ENCODE measurements at regions not wholly inside any gene's neighbourhood (a gene's known extent, or its start where the extent isn't known, plus 50 kb on each side); places are given as distances from the start of the nearest gene placed in this dataset.

DNA sequence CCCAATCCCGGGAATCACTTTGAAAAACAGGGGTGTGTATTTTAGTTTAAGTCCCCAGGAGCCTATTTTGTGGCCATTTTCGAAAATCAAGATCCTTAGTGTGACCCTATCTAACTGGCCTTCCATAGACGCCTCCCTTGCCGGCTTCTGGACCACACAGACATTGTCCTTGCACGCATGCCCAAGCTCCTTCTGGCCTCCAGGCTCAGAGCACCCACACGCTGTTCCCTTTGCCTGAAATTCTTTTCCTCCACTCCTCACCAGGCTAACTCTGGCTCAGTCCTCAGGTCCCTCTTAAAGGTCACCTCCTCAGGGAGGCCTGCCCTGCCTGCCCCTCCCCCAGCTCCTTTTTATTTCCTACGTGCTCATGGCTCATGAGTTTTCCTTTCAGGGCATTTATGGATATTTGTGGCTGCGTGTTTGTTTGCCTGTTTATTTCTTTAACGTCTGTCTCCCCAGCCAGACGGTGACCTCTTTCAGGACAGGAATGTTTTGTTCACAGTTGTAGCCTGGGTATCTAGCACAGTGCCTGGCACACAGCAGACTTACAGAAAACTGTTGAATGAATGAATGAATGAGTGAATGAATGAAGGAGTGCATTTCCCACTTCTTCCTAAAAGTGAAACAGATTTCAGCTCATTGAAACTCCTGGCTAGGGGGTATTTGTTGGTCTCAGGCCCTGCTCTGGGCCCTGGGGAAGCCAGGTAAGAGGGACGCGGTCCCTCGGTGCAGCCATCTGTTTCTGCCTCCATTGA is 79.1 kb upstream of the IER5L start:
- 87% methylated on average over 13 of the region's 13 CpGs for WGBS
- H3K27ac ChIP-seq (ENCODE audit: low read depth): no peak overlapping the region
- no peak for DNase-seq (ENCODE audit: extremely low spot score)

DNA sequence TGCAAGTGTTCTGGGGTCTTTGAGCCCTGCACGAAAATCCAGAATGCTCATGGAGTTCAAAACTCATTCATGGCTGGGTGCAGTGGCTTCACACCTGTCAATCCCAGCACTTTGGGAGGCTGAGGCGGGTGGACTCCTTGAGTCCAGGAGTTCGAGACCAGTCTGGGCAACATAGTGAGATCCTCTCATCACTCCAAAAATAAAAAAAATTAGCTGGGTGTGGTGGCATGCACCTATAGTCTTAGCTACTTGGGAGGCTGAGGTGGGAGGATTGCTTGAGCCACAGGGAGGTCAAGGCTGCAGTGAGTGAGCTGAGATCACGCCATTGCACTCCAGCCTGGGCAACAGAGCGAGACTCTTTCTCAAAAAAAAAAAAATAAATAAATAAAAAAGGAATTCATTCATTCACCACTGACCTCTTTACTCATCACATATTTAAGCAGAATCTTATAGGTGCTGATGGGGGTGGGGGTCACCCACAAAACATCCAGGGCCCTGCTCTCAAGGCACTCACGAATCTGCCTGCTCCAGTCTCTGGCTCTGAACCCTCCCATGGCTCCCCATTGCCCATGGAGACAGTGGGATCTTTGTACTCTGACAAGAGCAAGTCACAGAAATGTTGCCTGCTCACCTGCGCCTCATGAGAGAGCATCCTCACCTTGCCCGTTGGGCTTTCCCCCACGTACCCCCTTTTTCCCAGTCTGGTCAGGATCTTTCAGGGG is 76.7 kb upstream of the IER5L start:
- DNase-seq (ENCODE audit: extremely low spot score): no peak
- H3K36me3 ChIP-seq (ENCODE audit: insufficient read depth): no peaks in the 10 kb centered on the region
- H3K27ac ChIP-seq (ENCODE audit: low read depth): no peak overlapping the region
- 90% methylated on average over 9 of the region's 9 CpGs for WGBS
- H3K4me1 ChIP-seq (ENCODE audit: insufficient read depth): no peaks in the 10 kb centered on the region
- H3K4me3 ChIP-seq (ENCODE audit: low read depth, low read length): no peak overlapping the region

More for the DNA sequence above, 79.1 kb upstream of the IER5L start:
- Histone ChIP-seq H3K36me3 (ENCODE audit: insufficient read depth) (no peaks in the 10 kb centered on the region), H3K4me3 (ENCODE audit: low read depth, low read length) (no peak overlapping the region), H3K4me1 (ENCODE audit: insufficient read depth) (no peaks in the 10 kb centered on the region)

DNA sequence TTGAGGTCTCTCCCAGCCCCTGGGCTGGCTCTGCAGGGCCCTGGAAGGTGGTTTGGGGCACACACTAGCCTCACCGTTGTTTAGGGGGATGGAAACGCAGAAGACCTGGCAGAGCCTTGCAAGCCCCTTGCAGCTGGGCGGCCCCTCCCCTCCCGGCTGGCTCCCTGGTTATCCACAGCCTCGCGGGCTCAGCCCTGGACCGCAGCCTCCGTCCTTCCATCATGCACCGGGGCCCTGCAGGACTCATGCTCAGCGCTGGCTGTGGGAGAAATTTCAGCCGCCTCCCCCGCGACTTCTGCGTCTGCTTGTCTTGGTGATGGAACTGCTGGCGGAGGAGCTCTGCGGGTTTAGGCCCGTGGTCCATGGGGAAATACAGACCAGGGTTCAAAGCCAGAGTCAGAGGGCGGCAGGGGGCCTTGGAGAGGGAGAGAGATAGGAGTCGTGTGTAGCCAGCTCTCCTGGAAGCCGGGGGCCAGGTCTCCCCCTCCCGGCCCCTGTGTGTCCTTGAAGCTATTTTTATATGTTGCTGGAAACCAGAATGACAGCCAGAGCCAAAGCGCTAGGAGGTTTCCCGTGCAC is 75.8 kb upstream of the IER5L start:
- Histone ChIP-seq H3K4me1 (ENCODE audit: insufficient read depth) (no peaks in the 10 kb centered on the region), H3K36me3 (ENCODE audit: insufficient read depth) (no peaks in the 10 kb centered on the region), H3K4me3 (ENCODE audit: low read depth, low read length) (no peak overlapping the region), H3K27ac (ENCODE audit: low read depth) (no peak overlapping the region)
- no peak for DNase-seq (ENCODE audit: extremely low spot score)
- 14% methylated on average over 23 of the region's 23 CpGs for WGBS

DNA sequence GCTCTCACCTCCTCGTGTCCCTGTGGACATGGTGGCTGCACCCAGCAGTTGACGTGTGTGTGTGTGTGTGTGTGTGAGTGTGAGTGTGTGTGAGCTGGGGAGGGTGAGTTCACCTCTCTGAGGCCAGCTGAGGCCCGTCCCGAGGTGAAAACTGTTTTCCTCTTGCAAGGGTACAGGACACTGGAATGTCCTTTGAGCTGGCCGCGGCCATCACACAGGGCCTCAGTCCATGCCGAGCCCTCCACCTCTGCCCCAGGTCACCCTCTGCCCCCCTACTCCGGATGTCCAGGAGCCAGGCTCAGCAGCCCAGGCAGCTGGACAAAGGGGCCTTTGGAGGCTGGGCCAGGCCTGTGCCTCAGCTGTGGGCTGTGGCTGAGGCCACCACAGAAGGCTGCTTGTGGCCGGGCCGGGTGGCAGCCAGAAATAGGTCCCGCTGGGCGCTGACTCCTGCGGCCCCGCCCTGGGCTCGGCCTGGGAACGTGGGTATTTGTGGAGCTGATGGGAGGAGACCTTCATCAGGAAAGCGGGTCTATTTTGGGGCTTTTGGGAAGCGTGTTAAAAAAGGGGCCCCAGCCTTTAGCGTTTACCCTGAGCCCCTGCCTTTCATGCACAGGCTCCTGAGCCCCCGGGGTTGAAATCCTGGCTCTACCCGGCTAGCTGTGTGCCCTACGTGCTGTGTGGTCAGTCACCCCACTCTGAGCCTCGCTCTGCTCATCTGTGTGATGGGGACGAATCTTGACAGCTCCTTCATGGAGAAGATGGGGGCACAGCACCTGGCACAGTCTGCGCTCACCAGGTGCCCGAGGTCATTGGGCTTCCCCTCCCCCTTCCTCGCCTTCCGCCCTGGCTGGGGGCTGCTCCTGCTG is 75.1 kb upstream of the IER5L start:
- no peaks in the 10 kb centered on the region for H3K4me1 ChIP-seq (ENCODE audit: insufficient read depth)
- H3K27ac ChIP-seq (ENCODE audit: low read depth): no peak overlapping the region
- DNase-seq (ENCODE audit: extremely low spot score): no peak
- H3K4me3 ChIP-seq (ENCODE audit: low read depth, low read length): no peak overlapping the region
- H3K36me3 ChIP-seq (ENCODE audit: insufficient read depth): no peaks in the 10 kb centered on the region
- 76% methylated on average over 28 of the region's 28 CpGs for WGBS

DNA sequence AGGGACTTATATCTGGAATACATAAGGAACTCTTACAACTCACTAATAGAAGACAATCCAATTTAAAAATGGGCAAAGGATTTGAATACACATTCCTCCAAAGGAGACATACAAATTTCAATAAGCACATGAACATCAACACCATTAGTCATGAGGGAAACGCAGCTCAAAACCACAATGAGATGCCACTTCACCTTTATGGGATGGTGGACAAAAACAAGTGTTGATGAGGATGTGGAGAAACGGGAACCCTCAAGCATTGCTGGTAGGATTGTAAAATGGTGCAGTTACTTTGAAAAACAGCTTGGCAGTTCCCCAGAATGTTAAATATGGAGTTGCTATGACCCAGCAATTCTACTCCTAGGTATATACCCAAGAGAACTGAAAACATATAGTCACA is 72.7 kb upstream of the IER5L start:
- 48% methylated on average over 2 of the region's 2 CpGs for WGBS

DNA sequence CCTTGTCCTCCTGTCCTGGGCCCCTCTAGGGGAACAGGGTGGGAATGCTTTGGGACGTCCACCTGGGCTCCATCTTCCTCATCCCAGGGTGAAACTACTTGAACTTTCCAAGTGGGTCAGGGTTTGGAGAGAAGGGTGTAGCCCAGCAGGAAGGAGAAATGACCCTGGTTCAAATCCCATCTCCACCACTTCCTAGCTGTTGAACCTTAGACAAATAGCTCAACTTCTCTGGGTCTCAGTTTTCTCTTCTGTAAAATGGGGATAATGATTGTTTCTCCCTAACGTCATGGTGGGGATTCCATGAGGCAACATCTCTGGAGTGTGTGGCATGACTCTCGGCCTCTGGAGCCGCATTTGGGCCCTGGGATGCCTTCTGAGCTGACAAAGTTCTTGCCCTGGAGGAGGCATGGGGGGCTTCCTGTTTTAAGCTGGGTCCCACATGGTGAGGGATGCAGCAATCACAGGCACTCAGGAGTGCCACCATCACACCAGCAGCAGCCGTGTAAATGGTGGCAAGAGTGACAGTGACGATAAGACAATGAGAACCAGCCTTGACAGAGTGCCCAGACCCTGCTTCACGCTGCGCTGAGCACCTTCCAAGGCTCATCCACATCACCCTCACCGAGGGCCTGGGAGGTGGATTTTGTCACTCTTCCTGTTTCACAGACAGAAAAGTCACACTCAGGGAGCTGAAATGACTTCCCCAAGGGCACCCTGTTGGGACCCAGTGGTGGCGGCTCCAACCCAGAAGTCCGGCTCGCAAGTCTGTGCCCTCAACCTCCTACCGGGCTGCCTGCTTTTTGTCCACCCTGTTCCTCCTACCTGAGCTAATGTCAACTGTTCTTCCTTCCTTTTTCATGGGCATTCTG is 69.5 kb upstream of the IER5L start:
- Histone ChIP-seq H3K36me3 (ENCODE audit: insufficient read depth) (no peaks in the 10 kb centered on the region), H3K4me3 (ENCODE audit: low read depth, low read length) (no peak overlapping the region), H3K27ac (ENCODE audit: low read depth) (no peak overlapping the region), H3K4me1 (ENCODE audit: insufficient read depth) (no peaks in the 10 kb centered on the region)
- 95% methylated on average over 13 of the region's 13 CpGs for WGBS
- DNase-seq (ENCODE audit: extremely low spot score): no peak

More for the DNA sequence above, 72.7 kb upstream of the IER5L start:
- no peak for DNase-seq (ENCODE audit: extremely low spot score)
- no peak overlapping the region for H3K4me3 ChIP-seq (ENCODE audit: low read depth, low read length)
- H3K4me1 ChIP-seq (ENCODE audit: insufficient read depth): no peaks in the 10 kb centered on the region
- no peaks in the 10 kb centered on the region for H3K36me3 ChIP-seq (ENCODE audit: insufficient read depth)
- no peak overlapping the region for H3K27ac ChIP-seq (ENCODE audit: low read depth)

DNA sequence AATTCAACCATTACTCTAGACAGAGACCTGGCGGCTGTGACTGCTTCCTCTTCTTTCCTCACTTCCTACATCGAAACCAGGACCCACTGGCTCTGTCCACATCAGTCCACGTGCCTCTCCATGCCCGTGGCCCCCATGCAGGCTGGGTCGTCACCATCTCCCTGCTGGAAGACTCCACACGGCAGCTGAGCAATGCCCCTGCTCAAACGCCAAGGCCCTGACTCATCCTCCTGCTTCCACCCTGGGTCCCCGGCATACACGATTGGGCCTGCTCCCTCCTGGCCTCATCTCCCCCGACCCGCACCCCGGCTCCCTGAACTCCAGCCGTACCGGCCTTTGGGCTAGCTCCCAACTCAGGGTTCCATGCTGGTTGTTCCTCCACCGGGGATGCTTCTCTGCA is 67.2 kb upstream of the IER5L start:
- DNase-seq (ENCODE audit: extremely low spot score): no peak
- Histone ChIP-seq H3K4me1 (ENCODE audit: insufficient read depth) (no peaks in the 10 kb centered on the region), H3K36me3 (ENCODE audit: insufficient read depth) (no peaks in the 10 kb centered on the region), H3K27ac (ENCODE audit: low read depth) (no peak overlapping the region), H3K4me3 (ENCODE audit: low read depth, low read length) (no peak overlapping the region)
- 76% methylated on average over 15 of the region's 15 CpGs for WGBS

DNA sequence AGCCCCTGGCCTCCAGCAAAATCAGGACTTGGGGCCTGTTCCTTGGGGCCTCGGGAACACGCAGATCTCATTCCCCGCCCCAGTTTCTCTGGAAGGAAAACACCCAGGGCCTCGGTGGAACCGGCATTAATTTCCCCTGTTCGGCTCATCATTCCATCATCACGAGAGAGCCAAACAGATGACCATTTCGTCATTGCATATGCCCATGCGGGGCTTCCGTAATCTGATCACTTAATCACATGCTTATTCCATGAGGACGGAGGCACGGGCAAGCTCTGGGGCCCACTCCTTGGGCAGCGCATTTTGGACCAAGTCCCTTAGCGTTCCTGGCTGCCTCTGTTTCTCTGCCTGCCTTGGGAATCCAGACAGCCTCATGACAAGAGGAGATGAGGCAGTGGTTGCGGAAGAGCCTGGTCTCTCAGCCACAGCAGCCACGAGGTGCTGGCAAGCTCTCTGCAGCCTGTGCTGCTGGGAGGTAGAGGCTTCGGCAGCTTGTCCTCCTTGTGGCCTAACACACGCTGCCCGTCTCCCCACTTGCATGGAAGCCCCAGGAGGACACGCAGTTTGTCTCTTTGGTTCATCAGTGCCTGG is 65.0 kb upstream of the IER5L start:
- H3K4me1 ChIP-seq (ENCODE audit: insufficient read depth): no peaks in the 10 kb centered on the region
- no peak overlapping the region for H3K4me3 ChIP-seq (ENCODE audit: low read depth, low read length)
- no peak overlapping the region for H3K27ac ChIP-seq (ENCODE audit: low read depth)
- no peak for DNase-seq (ENCODE audit: extremely low spot score)
- H3K36me3 ChIP-seq (ENCODE audit: insufficient read depth): no peaks in the 10 kb centered on the region
- WGBS: 70% methylated on average over 20 of the region's 20 CpGs

DNA sequence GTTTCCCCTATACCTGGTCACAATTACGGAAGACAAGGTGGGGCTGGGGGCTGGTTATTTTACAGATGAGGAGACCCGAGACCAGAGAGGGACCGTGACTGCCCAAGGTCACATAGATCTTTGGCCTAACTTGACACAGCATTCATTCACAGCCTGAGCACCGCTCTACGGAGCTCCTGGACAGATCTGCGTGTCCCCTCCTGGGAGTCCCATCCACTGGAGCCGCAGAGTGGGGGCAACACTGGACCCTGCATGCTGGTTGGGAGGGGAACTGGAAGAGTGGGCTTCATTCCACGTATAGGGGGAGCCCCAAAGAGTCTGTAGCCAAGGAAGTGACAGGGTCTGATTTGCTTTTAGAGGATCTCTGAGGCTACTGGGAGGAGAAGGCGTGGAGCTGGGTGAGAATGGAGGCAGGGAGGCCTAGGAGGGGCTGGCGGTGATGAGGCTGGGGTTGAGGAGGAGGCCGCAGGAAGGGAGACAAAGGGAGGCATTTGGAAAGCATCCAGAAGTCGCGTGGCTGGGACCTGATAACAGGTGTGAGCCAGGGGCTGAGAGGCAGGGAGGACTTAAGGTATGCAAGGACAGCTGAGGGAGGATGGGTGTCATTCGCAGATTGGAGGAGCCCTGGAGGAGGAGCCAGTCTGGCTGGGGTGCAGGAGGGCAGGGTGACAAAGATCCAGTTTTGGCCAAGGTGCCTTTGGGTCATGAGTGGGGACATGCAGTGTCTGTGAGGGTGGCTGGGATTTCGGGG is 64.3 kb upstream of the IER5L start:
- H3K36me3 ChIP-seq (ENCODE audit: insufficient read depth): no peaks in the 10 kb centered on the region
- 91% methylated on average over 15 of the region's 15 CpGs for WGBS
- DNase-seq (ENCODE audit: extremely low spot score): no peak
- no peak overlapping the region for H3K4me3 ChIP-seq (ENCODE audit: low read depth, low read length)
- H3K4me1 ChIP-seq (ENCODE audit: insufficient read depth): no peaks in the 10 kb centered on the region
- no peak overlapping the region for H3K27ac ChIP-seq (ENCODE audit: low read depth)

DNA sequence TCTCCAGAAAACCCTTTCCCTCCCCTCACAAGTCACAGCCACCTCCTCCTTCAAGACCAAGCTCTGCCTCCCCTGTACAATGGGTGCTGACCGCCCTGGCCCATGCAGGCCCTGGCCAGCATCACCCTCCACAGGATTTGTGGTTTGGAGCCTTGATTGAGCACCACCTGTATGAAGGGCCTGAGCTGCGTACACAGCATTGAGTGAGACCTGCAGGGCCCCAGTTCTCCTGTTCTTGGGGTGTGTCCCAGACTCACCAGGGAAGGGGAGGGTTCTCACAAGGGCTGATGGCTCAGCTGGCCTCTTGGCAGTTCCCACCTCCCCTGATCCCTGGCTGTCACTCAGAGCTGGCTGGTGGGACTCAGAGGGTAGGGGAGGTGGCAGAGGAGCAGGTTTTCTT is 63.7 kb upstream of the IER5L start:
- Histone ChIP-seq H3K4me1 (ENCODE audit: insufficient read depth) (no peaks in the 10 kb centered on the region), H3K27ac (ENCODE audit: low read depth) (no peak overlapping the region), H3K36me3 (ENCODE audit: insufficient read depth) (no peaks in the 10 kb centered on the region), H3K4me3 (ENCODE audit: low read depth, low read length) (no peak overlapping the region)
- DNase-seq (ENCODE audit: extremely low spot score): no peak
- 99% methylated on average over 2 of the region's 2 CpGs for WGBS

DNA sequence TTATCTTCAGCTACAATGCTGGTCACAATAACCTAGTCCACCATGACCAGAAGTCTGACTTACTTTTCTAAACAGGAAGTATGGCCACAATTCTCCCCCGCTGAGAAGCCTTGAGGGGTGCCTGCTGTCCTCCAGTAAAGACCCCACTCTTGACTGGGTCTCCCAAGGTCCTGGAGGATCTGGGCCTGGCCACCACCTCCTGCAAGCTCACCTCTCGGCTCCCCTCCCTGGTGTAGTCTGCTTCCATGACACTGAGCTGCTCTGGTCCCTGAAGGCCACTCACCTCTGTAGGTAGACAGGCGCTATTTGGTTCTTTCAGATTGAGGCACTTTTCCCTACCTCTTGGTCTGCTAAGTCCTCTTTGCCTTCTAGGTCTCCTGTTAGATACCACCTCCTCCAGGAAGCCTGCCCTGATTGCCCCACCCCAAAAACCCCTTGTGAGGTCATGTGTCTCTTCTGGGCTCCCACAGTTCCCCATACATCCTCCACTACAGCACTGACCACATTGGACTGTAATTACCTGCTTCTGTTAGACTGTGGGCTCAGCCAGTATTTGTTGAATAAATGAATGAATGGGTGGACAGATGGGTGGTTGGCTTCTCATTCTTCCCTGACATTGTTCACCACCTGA is 62.6 kb upstream of the IER5L start:
- Histone ChIP-seq H3K36me3 (ENCODE audit: insufficient read depth) (no peaks in the 10 kb centered on the region), H3K4me3 (ENCODE audit: low read depth, low read length) (no peak overlapping the region), H3K4me1 (ENCODE audit: insufficient read depth) (no peaks in the 10 kb centered on the region), H3K27ac (ENCODE audit: low read depth) (no peak overlapping the region)
- WGBS: 91% methylated on average over 3 of the region's 3 CpGs
- DNase-seq (ENCODE audit: extremely low spot score): no peak

Data from urinary bladder (tissue), 3 donors.